Hippocampal formation (tissue), 2 donors: ENCODE measurements at regions not wholly inside any gene's neighbourhood (a gene's known extent, or its start where the extent isn't known, plus 50 kb on each side); places are given as distances from the start of the nearest gene placed in this dataset.

ENCODE experiments used
- DNase-seq, 2 donors: peaks; one replicate each; lab custom pipeline; 2025; lab: John Stamatoyannopoulos, UW

GRCh38 chr22:48104102-48104738 lies 1341.8 kb downstream of the TBC1D22A start:
- no peak for DNase-seq

GRCh38 chr22:48103126-48103875 lies 1340.9 kb downstream of the TBC1D22A start:
- DNase-seq, result no peak

GRCh38 chr22:48102581-48102980 lies 1340.1 kb downstream of the TBC1D22A start:
- DNase-seq, result no peak

GRCh38 chr22:48101704-48102103 lies 1339.3 kb downstream of the TBC1D22A start:
- no peak for DNase-seq

GRCh38 chr22:48100685-48101417 lies 1338.4 kb downstream of the TBC1D22A start:
- no peak for DNase-seq

- DNase-seq, result no peak
Observed at GRCh38 chr22:48099671-48100070, 1337.2 kb downstream of the TBC1D22A start.

GRCh38 chr22:48099251-48099650 lies 1336.8 kb downstream of the TBC1D22A start:
- no peak for DNase-seq

- no peak for DNase-seq
Observed at GRCh38 chr22:48098921-48099245, 1336.4 kb downstream of the TBC1D22A start.

GRCh38 chr22:48098243-48098920 lies 1335.9 kb downstream of the TBC1D22A start:
- no peak for DNase-seq

- DNase-seq, result no peak
Observed at GRCh38 chr22:48097723-48098122, 1335.3 kb downstream of the TBC1D22A start.

GRCh38 chr22:48096851-48097665 lies 1334.6 kb downstream of the TBC1D22A start:
- no peak for DNase-seq

GRCh38 chr22:48096411-48096810 lies 1334.0 kb downstream of the TBC1D22A start:
- no peak for DNase-seq

GRCh38 chr22:48093981-48094380 lies 1331.5 kb downstream of the TBC1D22A start:
- no peak for DNase-seq

- DNase-seq, result no peak
Observed at GRCh38 chr22:48092866-48093265, 1330.4 kb downstream of the TBC1D22A start.

GRCh38 chr22:48091656-48092223 lies 1329.3 kb downstream of the TBC1D22A start:
- no peak for DNase-seq

GRCh38 chr22:48091060-48091650 lies 1328.7 kb downstream of the TBC1D22A start:
- DNase-seq, result no peak

- no peak for DNase-seq
Observed at GRCh38 chr22:48090332-48090672, 1327.9 kb downstream of the TBC1D22A start.

GRCh38 chr22:48089601-48090331 lies 1327.3 kb downstream of the TBC1D22A start:
- DNase-seq, result no peak

- DNase-seq, result no peak
Observed at GRCh38 chr22:48088926-48089536, 1326.6 kb downstream of the TBC1D22A start.

GRCh38 chr22:48088251-48088650 lies 1325.8 kb downstream of the TBC1D22A start:
- no peak for DNase-seq
